Body of pancreas (tissue), 4 donors: ENCODE measurements at regions not wholly inside any gene's neighbourhood (a gene's known extent, or its start where the extent isn't known, plus 50 kb on each side); places are given as distances from the start of the nearest gene placed in this dataset.

Experiments used
- POLR2A ChIP-seq, 3 donors: fragments of 450-650 bp; IDR thresholded peaks; one replicate each; pipeline ENCODE4 v1.6.1; 2016; ENCODE audit warnings: antibody characterized with exemption in 3 of 3, mild to moderate bottlenecking in 2 of 3
- TF ChIP-seq, protein P1 (sequence below), 7 experiments: fragments of 450-650 bp in 4 of 7; fragments of 200-600 bp in 3 of 7; sonication (generic) in 3 of 7; IDR thresholded peaks; one replicate each; pipeline ENCODE4 v1.5.1; 2016 to 2019; ENCODE audit warnings: antibody characterized with exemption in 7 of 7

DNA sequence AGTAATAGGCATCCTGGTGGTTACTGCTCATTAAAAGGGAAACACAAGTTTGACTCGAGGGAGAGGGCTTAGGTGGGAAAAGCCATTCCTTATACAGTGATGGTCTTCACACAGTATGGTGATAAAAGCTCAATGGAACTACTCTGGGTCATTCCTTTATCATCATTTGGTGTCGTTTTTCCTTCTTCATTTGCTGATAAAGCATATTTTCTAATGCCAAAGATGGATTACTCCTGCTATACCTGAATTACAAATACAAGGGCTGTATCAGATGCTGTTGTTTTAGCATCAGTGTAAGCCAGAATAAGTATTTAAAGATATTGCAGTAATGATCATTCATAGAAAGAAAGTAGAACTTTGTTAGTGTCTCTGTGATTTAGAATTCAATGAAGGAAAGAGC lies 563.7 kb downstream of the PLCL1 start:
- TF ChIP-seq, protein P1, sequence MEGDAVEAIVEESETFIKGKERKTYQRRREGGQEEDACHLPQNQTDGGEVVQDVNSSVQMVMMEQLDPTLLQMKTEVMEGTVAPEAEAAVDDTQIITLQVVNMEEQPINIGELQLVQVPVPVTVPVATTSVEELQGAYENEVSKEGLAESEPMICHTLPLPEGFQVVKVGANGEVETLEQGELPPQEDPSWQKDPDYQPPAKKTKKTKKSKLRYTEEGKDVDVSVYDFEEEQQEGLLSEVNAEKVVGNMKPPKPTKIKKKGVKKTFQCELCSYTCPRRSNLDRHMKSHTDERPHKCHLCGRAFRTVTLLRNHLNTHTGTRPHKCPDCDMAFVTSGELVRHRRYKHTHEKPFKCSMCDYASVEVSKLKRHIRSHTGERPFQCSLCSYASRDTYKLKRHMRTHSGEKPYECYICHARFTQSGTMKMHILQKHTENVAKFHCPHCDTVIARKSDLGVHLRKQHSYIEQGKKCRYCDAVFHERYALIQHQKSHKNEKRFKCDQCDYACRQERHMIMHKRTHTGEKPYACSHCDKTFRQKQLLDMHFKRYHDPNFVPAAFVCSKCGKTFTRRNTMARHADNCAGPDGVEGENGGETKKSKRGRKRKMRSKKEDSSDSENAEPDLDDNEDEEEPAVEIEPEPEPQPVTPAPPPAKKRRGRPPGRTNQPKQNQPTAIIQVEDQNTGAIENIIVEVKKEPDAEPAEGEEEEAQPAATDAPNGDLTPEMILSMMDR (IDR thresholded peaks at IDR 0.05): no peak
- TF ChIP-seq POLR2A (IDR thresholded peaks at IDR 0.05): no peak
